ENCODE measurements at regions not wholly inside any gene's neighbourhood (a gene's known extent, or its start where the extent isn't known, plus 50 kb on each side); places are given as distances from the start of the nearest gene placed in this dataset.

DNA sequence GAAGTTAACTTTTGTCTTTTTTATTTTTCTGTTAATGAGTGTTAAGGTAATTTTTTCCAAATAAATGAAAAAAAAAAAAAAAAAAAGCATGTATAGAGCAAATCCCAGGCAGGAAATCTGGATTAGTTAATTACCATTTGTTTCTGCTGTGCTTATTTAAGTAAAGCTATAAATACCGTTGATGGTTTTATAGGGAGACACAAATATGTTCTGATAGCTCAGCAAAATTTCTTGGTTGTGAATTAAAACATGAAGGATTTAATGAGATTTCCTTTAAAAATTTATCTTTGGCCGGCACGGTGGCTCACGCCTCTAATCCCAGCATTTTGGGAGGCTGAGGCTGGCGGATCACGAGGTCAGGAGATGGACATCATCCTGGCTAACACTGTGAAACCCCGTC, 189.4 kb downstream of the CD109 start:
- TF ChIP-seq TAF1 (IDR thresholded peaks at IDR 0.05; ENCODE audit: borderline replicate concordance, insufficient read depth, low read length) (no peak), POLR2AphosphoS5 (IDR thresholded peaks at IDR 0.05; ENCODE audit: low read depth, low read length) (no peak)

DNA sequence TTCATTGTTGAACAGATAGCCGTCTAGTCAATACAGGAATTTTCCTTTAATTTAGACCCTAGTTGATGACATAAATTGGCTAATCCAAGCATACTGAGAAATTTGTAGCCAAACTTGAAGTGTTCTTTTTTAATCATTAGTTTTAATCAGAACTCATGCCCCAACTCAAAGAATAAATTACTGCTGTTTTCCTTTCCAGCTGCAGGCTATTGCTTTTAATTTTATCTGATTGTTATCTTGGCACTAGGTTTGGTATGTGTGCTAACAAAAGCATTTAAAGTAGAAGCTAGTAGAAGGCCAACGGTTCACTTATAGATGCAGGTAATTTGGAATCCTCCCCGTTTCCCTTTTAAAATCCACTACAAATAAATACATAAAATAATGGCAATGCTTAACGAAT, 188.5 kb downstream of the CD109 start:
- TF ChIP-seq POLR2AphosphoS5 (IDR thresholded peaks at IDR 0.05; ENCODE audit: low read depth, low read length) (no peak), SIN3A (IDR thresholded peaks at IDR 0.05; ENCODE audit: borderline replicate concordance, insufficient read depth, low read length) (no peak), TAF1 (IDR thresholded peaks at IDR 0.05; ENCODE audit: borderline replicate concordance, insufficient read depth, low read length) (no peak), FOXP2 (optimal IDR thresholded peaks at IDR 0.05; ENCODE audit: borderline replicate concordance, extremely low read depth, extremely low read length, insufficient read depth) (no peak)
- TF ChIP-seq, protein P1, sequence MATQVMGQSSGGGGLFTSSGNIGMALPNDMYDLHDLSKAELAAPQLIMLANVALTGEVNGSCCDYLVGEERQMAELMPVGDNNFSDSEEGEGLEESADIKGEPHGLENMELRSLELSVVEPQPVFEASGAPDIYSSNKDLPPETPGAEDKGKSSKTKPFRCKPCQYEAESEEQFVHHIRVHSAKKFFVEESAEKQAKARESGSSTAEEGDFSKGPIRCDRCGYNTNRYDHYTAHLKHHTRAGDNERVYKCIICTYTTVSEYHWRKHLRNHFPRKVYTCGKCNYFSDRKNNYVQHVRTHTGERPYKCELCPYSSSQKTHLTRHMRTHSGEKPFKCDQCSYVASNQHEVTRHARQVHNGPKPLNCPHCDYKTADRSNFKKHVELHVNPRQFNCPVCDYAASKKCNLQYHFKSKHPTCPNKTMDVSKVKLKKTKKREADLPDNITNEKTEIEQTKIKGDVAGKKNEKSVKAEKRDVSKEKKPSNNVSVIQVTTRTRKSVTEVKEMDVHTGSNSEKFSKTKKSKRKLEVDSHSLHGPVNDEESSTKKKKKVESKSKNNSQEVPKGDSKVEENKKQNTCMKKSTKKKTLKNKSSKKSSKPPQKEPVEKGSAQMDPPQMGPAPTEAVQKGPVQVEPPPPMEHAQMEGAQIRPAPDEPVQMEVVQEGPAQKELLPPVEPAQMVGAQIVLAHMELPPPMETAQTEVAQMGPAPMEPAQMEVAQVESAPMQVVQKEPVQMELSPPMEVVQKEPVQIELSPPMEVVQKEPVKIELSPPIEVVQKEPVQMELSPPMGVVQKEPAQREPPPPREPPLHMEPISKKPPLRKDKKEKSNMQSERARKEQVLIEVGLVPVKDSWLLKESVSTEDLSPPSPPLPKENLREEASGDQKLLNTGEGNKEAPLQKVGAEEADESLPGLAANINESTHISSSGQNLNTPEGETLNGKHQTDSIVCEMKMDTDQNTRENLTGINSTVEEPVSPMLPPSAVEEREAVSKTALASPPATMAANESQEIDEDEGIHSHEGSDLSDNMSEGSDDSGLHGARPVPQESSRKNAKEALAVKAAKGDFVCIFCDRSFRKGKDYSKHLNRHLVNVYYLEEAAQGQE (IDR thresholded peaks at IDR 0.05; ENCODE audit: insufficient read depth in 1 of 2, low read depth in 2 of 2, low read length in 2 of 2), result no peak

DNA sequence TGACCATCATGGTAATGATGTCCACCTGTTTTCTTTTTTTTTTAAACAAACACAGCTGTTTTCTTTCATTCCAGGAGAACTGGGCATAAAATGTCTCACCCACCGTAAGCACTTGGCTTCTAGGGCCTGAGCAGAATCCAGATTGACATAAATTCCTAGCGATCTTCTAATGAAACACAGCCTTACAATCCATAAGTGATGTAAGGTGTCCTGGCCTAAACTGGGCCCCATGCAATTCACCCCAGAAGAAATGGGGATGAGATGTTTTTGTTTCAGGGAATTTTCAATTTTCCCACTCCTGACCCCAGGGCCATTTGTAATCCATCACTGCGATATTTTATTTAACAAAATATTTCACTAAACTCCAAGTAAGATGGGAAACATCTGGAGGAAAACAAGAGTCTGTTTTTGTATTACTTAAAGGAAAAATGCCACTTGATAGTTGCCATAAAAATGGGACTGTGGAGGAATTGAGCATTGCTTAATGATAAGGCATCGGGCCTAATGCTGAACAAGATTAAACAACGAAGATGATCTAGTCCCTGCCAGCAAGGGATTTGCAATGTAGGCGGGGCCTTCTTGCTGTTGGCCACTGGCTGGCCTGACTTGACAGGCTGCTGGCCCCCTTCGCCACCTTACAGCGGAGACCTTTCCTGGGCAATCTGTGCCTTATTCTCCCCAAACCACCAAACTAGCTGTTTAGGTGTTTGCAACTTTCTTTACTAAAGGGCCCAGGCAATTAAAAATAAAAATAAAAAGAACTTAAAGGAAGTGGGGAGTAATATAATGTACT, 183.7 kb downstream of the CD109 start:
- TF ChIP-seq POLR2AphosphoS5 (IDR thresholded peaks at IDR 0.05; ENCODE audit: low read depth, low read length), result no peak
- TF ChIP-seq, protein P1 (IDR thresholded peaks at IDR 0.05; ENCODE audit: insufficient read depth in 1 of 2, low read depth in 2 of 2, low read length in 2 of 2), result no peak
- TF ChIP-seq TAF1 (IDR thresholded peaks at IDR 0.05; ENCODE audit: borderline replicate concordance, insufficient read depth, low read length), result no peak
- TF ChIP-seq FOXP2 (optimal IDR thresholded peaks at IDR 0.05; ENCODE audit: borderline replicate concordance, extremely low read depth, extremely low read length, insufficient read depth), result no peak
- no peak for TF ChIP-seq SIN3A (IDR thresholded peaks at IDR 0.05; ENCODE audit: borderline replicate concordance, insufficient read depth, low read length)

DNA sequence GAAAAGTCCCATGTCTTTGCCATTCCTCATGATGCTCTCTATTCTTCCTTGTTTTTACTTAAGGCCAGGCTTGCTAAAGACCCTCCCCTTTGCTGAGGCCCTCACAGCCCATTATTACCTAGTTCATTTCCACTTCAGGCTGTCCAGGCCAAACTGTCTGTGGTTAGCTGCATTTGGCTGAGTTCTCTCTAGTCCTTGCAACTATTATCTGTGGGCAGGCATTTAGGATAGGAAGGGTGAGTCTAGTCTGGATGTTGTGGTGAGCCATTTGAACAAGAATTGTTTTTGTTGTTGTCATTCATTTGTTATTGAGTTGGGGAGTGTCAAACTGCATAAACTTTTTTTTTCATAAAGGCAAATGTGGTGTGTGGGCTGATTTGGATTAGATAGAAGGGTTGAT, 182.4 kb downstream of the CD109 start:
- TF ChIP-seq FOXP2 (optimal IDR thresholded peaks at IDR 0.05; ENCODE audit: borderline replicate concordance, extremely low read depth, extremely low read length, insufficient read depth), result no peak
- TF ChIP-seq TAF1 (IDR thresholded peaks at IDR 0.05; ENCODE audit: borderline replicate concordance, insufficient read depth, low read length), result no peak
- TF ChIP-seq, protein P1 (IDR thresholded peaks at IDR 0.05; ENCODE audit: insufficient read depth in 1 of 2, low read depth in 2 of 2, low read length in 2 of 2), result no peak
- no peak for TF ChIP-seq POLR2AphosphoS5 (IDR thresholded peaks at IDR 0.05; ENCODE audit: low read depth, low read length)
- TF ChIP-seq SIN3A (IDR thresholded peaks at IDR 0.05; ENCODE audit: borderline replicate concordance, insufficient read depth, low read length), result no peak

All from PFSK-1 (cell line).